ENCODE measurements at regions not wholly inside any gene's neighbourhood (a gene's known extent, or its start where the extent isn't known, plus 50 kb on each side); places are given as distances from the start of the nearest gene placed in this dataset.

DNA sequence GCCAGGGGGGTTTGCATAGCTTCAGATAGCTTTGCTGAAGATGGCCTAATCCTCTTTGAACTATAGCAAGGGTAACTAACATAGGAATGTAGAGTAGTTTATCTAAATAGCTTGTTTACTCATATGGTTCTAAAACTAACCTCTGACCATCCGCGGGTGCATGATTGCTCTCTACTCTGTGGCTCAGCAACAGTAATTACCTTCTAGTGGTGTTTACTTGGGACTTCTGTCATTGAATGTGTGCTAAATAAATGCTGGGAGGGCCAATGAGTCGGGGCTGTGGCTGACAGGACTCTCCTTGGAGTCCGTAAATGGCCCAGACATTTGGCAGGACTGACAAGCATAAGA is 1461.9 kb downstream of the UQCRFS1 start:
- TF ChIP-seq CTCF (IDR thresholded peaks at IDR 0.05) (no peak), GTF2I (CRISPR knock-in tag; conservative IDR thresholded peaks at IDR 0.05) (no peak)
- TF ChIP-seq, protein P1, sequence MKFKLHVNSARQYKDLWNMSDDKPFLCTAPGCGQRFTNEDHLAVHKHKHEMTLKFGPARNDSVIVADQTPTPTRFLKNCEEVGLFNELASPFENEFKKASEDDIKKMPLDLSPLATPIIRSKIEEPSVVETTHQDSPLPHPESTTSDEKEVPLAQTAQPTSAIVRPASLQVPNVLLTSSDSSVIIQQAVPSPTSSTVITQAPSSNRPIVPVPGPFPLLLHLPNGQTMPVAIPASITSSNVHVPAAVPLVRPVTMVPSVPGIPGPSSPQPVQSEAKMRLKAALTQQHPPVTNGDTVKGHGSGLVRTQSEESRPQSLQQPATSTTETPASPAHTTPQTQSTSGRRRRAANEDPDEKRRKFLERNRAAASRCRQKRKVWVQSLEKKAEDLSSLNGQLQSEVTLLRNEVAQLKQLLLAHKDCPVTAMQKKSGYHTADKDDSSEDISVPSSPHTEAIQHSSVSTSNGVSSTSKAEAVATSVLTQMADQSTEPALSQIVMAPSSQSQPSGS (CRISPR knock-in tag; IDR thresholded peaks at IDR 0.05; ENCODE audit: borderline replicate concordance, low read depth): no peak

Measured in WTC11 (cell line).